Erythroblast (primary cell): ENCODE measurements at regions not wholly inside any gene's neighbourhood (a gene's known extent, or its start where the extent isn't known, plus 50 kb on each side); places are given as distances from the start of the nearest gene placed in this dataset.

ENCODE experiments used
- GATA1 ChIP-seq: IDR thresholded peaks from 2 replicates; pipeline ENCODE4 v1.6.1; 2011; ENCODE audit warnings: low read depth, mild to moderate bottlenecking, control low read depth, low read length, moderate library complexity
- POLR2A ChIP-seq: IDR thresholded peaks from 2 replicates; pipeline ENCODE4 v1.6.1; 2011; ENCODE audit warnings: mild to moderate bottlenecking, low read length

- TF ChIP-seq POLR2A (no peak), GATA1 (no peak)
Measured at GRCh38 chr16:86283944-86284343, 226.4 kb upstream of the FOXF1 start.
